GDM1 (cell line): ENCODE measurements at regions not wholly inside any gene's neighbourhood (a gene's known extent, or its start where the extent isn't known, plus 50 kb on each side); places are given as distances from the start of the nearest gene placed in this dataset.
"Not testable (repeated sequence)": the region's sequence is repeated elsewhere in the genome, so short reads cannot be mapped to it uniquely, and the experiment has no call there.

Experiments used
- DNase-seq: peaks from one replicate; lab custom pipeline; 2025; lab: John Stamatoyannopoulos, UW

- DNase-seq: not testable (repeated sequence)
These were observed 552.8 kb upstream of the PBX1 start for GRCh38 chr1:164006186-164006585.

DNA sequence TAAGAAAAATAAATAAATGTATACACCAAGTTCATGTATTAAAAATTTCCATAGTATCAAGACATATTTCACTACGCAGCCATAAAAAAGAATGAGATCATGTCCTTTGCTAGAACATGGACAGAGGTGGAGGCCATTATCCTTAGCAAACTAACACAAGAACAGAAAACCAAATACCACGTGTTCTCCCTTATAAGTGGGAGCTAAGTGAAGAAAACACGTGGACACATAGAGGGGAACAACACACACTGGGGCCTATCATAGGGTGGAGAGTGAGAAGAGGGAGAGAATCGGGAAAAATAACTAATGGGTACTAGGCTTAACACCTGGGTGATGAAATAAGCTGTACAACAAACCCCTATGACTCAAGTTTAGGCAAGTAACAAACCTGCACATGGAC, 552.4 kb upstream of the PBX1 start:
- no peak for DNase-seq

DNA sequence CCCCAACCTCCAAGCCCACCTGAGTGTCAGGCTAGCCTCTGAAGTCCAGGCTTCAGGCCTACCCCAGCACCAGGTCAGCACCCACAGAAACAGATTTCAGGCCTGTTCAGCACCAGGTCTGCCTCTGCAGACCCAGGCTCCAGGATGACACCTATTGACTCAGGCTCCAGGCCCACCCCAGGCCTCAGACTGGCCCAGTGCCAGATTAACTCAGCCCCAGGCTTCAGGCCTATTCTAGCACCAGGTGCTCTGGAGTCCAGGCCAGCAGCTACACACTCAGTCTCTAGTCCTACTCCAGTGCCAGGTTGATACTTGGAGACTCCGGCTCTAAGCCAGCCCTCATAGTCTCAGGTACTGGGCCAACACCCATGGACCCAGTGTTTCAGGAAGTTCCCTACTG, 541.7 kb upstream of the PBX1 start:
- no peak for DNase-seq

DNA sequence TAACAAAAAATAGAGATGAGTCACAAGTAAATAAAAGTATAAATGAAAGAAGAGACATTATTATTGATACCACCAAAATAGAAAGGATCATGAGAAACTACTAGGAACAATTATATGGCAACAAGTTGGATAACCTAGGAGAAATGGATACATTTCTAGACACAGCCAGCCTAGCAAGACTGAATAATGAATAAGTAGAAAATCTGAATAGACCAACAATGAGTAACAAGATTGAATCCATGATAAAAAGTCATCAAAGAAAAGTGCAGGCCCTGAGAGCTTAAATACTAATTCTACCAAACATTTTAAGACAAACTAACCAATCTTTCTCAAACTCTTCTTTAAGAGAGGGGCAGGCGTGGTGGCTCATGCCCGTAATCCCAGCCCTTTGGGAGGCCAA, 538.6 kb upstream of the PBX1 start:
- DNase-seq: no peak

- no peak for DNase-seq
These were observed 537.2 kb upstream of the PBX1 start for GRCh38 chr1:164021813-164022212.

DNA sequence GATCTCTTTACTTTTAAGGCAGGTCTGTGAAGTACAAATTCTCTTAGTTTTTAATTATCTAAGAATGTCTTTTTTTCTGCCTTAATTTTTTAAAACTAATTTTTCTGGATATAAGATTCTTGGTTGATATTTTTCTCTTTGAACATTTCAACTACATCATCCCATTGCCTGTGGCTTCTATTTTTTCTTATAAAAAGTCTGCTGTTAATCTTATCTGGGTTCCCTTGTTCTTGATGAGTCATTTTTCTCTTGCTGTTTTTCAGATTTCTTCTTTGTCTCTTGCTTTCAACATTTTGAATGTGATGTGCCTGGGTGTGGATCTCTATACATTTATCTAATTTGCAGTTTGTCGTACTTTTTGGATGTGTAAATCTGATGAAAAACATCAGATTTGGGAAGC, 525.2 kb upstream of the PBX1 start:
- no peak for DNase-seq

GRCh38 chr1:164040754-164041153, 518.2 kb upstream of the PBX1 start:
- DNase-seq: no peak

DNA sequence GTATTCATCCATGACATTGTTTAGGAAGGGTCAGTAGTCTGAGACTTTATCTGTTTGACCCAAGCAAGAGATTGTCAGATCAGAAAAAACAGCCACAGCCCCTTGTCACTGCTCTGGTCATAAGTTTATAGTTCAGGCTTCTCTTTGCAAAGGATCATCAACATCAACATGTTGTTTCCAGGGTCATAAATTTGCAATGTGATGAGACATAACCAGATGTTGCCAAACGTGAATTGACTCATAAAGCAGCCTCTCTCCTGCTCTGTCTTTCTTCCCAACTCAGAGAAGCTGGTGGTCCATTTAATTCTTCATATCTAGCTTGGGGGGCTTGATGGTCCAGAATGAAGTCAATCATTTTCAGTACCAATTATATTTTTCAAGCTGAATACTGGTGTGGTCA, 507.2 kb upstream of the PBX1 start:
- no peak for DNase-seq

GRCh38 chr1:164054331-164054730, 504.7 kb upstream of the PBX1 start:
- no peak for DNase-seq

- no peak for DNase-seq
These were observed 500.8 kb upstream of the PBX1 start for GRCh38 chr1:164058198-164058597.

- DNase-seq: no peak
These were observed 497.5 kb upstream of the PBX1 start for GRCh38 chr1:164061528-164061927.

GRCh38 chr1:164064501-164064900, 494.5 kb upstream of the PBX1 start:
- DNase-seq: no peak

- DNase-seq: no peak
These were observed 487.7 kb upstream of the PBX1 start for GRCh38 chr1:164071288-164071687.

DNA sequence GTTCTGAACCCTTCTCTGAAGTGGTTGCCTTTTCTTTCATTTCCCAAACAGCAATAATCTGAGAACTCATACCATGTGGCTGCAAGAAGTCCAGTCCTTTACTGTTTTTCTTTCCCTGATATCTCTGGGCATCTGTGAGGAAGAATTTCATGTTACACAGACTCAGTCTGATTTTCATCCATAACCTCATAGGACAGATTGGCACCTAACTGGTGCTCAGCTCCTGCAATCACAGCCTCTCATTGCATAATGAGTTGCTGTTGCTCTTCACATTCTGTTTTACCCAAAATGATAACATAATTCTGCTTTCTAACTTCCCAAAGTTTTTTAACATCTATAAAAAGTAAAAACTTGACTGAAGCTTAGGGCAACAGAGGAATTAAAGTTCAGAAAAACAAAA, 472.2 kb upstream of the PBX1 start:
- DNase-seq: no peak

DNA sequence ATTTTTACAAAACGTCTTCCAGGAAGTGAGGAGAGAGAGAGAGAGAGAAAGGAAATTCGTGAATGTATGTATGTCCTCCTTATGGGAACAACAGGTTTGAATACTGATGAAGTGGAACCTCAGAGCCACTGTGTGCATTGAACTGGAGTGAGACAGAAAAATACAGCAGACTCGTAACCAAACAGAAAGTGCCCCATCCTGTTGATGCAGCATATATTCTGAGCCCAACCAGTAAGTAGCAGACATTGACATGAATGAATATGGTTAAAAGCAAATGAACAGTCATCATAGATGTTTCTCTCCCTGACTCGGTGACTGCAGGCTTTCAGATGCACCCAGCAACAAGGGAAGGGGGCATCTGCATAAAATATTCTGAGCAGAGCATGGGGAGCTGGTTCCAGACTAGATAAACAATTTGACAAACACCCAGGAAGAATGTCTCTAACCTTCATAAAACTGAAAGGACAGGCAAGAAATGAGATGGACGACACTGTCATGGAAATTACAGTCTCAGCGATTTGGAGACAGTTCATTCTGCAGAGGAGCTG, 471.0 kb upstream of the PBX1 start:
- DNase-seq: no peak

GRCh38 chr1:164092603-164093353, 466.2 kb upstream of the PBX1 start:
- no peak for DNase-seq

- no peak for DNase-seq
These were observed 465.4 kb upstream of the PBX1 start for GRCh38 chr1:164093543-164093942.

GRCh38 chr1:164101802-164102201, 457.2 kb upstream of the PBX1 start:
- DNase-seq: no peak

GRCh38 chr1:164131949-164132348, 427.0 kb upstream of the PBX1 start:
- DNase-seq: no peak

DNA sequence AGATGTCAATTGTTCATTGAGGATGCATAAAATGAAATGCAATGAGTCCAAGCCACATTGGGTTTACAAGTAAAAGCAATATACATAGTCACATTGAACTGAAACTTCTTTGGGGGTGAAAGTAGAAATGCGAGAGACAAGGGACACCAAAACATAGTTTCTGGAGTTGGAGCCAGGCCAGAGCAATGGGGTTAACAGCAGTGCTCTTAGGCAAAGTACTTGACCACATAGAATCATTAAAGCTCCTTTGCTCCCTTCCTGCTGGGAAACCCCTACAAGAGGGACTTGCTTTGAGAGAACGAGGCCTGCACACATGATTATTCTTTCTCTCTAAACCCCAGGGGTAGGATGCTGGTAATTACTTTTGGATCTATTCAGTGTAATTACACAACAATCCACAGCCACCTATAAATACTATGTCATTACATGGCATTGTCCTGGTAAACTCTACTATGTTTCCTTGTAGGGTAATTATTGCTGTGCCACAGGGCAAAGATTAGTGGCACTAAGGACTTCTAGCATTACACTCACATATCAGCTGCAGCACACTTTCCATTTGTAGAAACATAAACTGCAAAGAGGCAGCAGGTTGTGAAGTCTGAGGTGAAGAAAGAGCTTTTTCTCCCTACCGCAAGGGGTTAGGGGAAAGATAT, 421.6 kb upstream of the PBX1 start:
- no peak for DNase-seq

DNA sequence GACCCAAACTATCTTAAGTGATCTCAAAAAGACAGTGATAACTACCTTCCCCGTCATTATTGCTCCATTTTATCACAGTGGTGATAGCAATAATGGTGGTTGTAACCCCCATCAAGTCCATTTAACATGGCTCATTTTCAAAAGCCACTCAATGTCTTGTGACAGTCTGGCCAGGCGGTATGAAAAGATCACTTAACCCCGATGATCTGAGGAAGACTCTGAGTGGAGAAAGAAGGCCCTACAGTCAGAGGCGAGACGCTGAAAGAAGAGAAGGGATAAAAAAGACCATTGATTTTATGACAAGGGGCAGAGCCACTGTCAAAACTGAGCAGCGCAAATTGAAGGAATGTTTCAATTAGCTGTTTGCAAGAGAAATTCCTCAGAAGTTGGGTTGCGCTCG, 417.2 kb upstream of the PBX1 start:
- no peak for DNase-seq

- no peak for DNase-seq
These were observed 404.4 kb upstream of the PBX1 start for GRCh38 chr1:164154622-164155021.

- DNase-seq: no peak
These were observed 403.6 kb upstream of the PBX1 start for GRCh38 chr1:164155347-164155746.
